Chondrocyte (in vitro differentiated cells): ENCODE measurements at regions not wholly inside any gene's neighbourhood (a gene's known extent, or its start where the extent isn't known, plus 50 kb on each side); places are given as distances from the start of the nearest gene placed in this dataset.

Experiments used
- DNase-seq: peaks from one replicate; pipeline ENCODE4 v3.0.0; 2021; ENCODE audit warnings: mixed read lengths, low spot score
- H3K27ac Mint-ChIP-seq: one replicate; pipeline ENCODE4 v1.8.0; 2021; ENCODE audit warnings: mild to moderate bottlenecking, moderate library complexity, mixed read lengths; ENCODE audit not compliant: unreplicated experiment
- H3K27me3 Mint-ChIP-seq: 2 replicates; pipeline ENCODE4 v1.8.0; 2021; ENCODE audit warnings: low read depth, mixed read lengths
- H3K36me3 Mint-ChIP-seq: 2 replicates; pipeline ENCODE4 v1.8.0; 2021; ENCODE audit warnings: low read depth, mixed read lengths
- H3K4me1 Mint-ChIP-seq: 2 replicates; pipeline ENCODE4 v1.8.0; 2021; ENCODE audit warnings: low read depth, mild to moderate bottlenecking, mixed read lengths
- H3K4me3 Mint-ChIP-seq: one replicate; pipeline ENCODE4 v1.8.0; 2021; ENCODE audit warnings: mild to moderate bottlenecking, moderate library complexity, mixed read lengths; ENCODE audit not compliant: unreplicated experiment
- H3K9me3 Mint-ChIP-seq: 2 replicates; pipeline ENCODE4 v1.8.0; 2021; ENCODE audit warnings: low read depth, mixed read lengths
- TF ChIP-seq, protein P1 (sequence below): fragments of 200-600 bp; sonication (generic); IDR thresholded peaks from 2 replicates; pipeline ENCODE4 v1.5.0; 2021; ENCODE audit warnings: antibody characterized with exemption, mild to moderate bottlenecking, moderate library complexity

DNA sequence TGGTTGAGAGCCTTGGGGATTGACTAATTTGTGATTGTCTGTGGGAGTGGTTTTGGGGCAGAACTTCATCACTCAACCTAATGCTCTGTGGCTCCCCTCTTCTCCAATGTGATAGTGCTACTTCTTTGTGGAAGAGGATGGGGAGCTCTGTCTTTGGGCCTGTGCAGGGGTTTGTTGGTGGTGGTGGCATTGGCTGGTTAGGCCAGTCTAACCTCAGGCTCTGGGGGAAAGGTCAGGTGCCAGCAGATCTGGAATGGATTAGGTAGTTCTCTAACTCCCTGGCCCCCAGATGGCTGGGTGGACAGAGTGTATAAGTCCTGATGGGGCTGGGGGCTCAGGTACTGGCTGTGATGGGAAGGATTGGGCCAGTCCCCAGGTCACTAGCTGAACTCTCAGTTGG lies 129.0 kb upstream of the CHD6 start:
- no peaks in the 10 kb centered on the region for H3K36me3 Mint-ChIP-seq
- peaks cover 7% of the 10 kb centered on the region for H3K9me3 Mint-ChIP-seq
- DNase-seq, result no peak
- TF ChIP-seq, protein P1, sequence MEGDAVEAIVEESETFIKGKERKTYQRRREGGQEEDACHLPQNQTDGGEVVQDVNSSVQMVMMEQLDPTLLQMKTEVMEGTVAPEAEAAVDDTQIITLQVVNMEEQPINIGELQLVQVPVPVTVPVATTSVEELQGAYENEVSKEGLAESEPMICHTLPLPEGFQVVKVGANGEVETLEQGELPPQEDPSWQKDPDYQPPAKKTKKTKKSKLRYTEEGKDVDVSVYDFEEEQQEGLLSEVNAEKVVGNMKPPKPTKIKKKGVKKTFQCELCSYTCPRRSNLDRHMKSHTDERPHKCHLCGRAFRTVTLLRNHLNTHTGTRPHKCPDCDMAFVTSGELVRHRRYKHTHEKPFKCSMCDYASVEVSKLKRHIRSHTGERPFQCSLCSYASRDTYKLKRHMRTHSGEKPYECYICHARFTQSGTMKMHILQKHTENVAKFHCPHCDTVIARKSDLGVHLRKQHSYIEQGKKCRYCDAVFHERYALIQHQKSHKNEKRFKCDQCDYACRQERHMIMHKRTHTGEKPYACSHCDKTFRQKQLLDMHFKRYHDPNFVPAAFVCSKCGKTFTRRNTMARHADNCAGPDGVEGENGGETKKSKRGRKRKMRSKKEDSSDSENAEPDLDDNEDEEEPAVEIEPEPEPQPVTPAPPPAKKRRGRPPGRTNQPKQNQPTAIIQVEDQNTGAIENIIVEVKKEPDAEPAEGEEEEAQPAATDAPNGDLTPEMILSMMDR, result no peak
- H3K4me3 Mint-ChIP-seq, result no peak overlapping the region
- H3K27ac Mint-ChIP-seq, result no peak overlapping the region
- H3K4me1 Mint-ChIP-seq, result no peaks in the 10 kb centered on the region
- peaks cover 20% of the 10 kb centered on the region for H3K27me3 Mint-ChIP-seq

DNA sequence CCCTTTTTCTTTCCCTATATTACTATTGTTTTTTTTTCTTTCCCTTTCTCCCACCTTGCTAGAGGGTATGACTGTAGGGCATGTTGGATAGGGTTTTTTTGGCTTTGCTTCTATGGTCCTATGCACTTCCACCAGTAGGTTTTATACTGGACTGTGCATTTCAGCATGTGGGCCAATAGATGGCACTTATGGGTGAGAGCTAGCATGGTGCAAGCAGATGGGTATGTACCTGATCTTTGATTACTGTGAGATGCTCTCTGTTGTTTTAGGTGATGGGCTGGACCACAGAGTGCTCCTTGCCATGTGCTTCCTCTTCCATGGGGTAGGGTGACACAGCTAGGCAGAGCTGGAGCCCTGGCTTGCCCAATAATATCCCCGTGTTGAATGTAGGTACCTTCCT lies 128.5 kb upstream of the CHD6 start:
- no peak for DNase-seq
- TF ChIP-seq, protein P1, result no peak
- H3K27ac Mint-ChIP-seq, result no peak overlapping the region
- no peaks in the 10 kb centered on the region for H3K4me1 Mint-ChIP-seq
- peaks cover 7% of the 10 kb centered on the region for H3K9me3 Mint-ChIP-seq
- H3K27me3 Mint-ChIP-seq, result peaks cover 25% of the 10 kb centered on the region
- H3K4me3 Mint-ChIP-seq, result no peak overlapping the region
- H3K36me3 Mint-ChIP-seq, result no peaks in the 10 kb centered on the region

DNA sequence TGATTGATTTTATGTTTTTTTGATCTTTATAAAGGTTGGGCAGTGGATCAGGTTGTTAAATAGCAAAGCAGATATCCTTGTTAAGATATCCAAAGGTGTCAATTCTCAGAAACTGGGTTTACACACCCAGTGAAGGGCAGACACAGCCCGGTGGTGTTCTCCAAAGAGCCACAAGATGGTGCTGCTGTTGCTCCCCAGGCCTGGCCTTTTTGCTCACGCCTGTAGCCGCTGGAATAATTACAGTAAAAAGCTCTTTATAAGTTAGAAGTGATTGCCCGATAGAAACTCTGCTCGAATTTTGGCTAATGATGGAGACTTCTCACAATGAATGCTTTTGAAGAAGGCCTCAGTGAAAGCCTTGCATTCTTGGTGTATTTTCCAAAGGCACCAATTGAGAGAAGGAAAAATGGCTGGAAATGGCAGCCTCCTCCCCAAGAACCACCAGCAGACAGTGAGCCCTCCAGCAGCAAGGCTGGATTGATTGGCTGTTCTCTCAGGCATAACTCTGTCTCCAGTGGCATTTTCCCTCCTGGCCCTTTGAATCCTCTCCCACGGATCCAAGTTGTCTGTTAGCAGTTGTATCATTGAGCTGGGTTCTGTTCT lies 120.5 kb upstream of the CHD6 start:
- H3K4me3 Mint-ChIP-seq, result no peak overlapping the region
- DNase-seq, result no peak
- peaks cover 18% of the 10 kb centered on the region for H3K27me3 Mint-ChIP-seq
- H3K36me3 Mint-ChIP-seq, result no peaks in the 10 kb centered on the region
- H3K9me3 Mint-ChIP-seq, result peaks cover 6% of the 10 kb centered on the region
- H3K27ac Mint-ChIP-seq, result no peak overlapping the region
- TF ChIP-seq, protein P1, result peak; percentile 90
- no peaks in the 10 kb centered on the region for H3K4me1 Mint-ChIP-seq

DNA sequence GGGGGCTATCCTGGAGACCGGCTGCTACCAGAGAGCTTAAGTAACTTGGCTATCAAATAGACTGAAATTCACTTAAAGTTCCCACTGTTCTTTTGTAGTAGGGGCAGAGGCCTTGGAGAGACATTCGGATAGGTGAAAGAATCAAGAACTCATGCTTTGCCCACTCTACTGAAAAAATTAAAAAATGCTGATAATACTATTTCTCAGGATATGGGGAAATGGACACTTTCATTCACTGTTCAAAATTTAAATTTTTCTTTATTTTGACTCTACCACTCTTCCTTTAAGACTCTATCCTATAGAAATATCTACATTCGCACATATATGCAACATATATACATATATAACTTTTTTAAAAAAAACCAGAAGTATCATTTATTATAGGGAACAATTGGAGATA lies 117.8 kb upstream of the CHD6 start:
- Mint-ChIP-seq H3K36me3 (no peaks in the 10 kb centered on the region), H3K4me3 (no peak overlapping the region), H3K9me3 (peaks cover 6% of the 10 kb centered on the region), H3K27me3 (peaks cover 7% of the 10 kb centered on the region), H3K4me1 (no peaks in the 10 kb centered on the region), H3K27ac (no peak overlapping the region)
- DNase-seq, result no peak
- TF ChIP-seq, protein P1, result no peak

DNA sequence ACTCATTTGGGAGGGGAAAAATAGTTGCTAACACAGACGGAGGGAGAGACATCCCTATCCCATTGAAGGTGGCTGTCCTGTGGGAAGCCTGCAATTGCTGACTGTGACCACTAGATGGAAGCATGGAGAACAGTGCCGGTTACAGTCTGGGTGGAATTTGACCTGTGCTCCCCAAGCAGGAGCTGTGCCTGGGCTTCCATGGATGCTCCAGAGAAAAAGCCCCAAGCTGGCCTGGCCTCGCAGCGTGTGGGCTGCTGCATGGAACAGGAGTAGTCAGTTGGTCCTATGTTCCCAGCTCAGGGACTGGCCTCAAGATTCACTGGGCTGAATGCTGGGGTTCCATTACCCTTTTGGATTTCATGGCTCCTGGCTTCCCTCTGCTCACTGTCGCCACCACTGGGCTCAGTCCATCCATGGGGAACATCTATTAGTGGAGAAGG lies 116.3 kb upstream of the CHD6 start:
- Mint-ChIP-seq H3K9me3 (peaks cover 6% of the 10 kb centered on the region), H3K36me3 (no peaks in the 10 kb centered on the region), H3K27me3 (peaks cover 7% of the 10 kb centered on the region), H3K4me1 (no peaks in the 10 kb centered on the region), H3K4me3 (no peak overlapping the region), H3K27ac (no peak overlapping the region)
- no peak for DNase-seq
- TF ChIP-seq, protein P1, result peak; percentile 85
